Activated B cell treated with CpG ODN at 0.5 μM for 24 hours (primary cell): ENCODE measurements at regions not wholly inside any gene's neighbourhood (a gene's known extent, or its start where the extent isn't known, plus 50 kb on each side); places are given as distances from the start of the nearest gene placed in this dataset.
"Not testable (repeated sequence)": the region's sequence is repeated elsewhere in the genome, so short reads cannot be mapped to it uniquely, and the experiment has no call there.

ENCODE experiments used
- ATAC-seq: fragments of 200-7000 bp; cut with Tn5 transposase; one replicate; pipeline ENCODE4 v1.10.0; 2021; ENCODE audit warnings: low read depth, mild to moderate bottlenecking, moderate library complexity
- CTCF ChIA-PET: fragments of 350-600 bp; sonication (Branson Sonifier 250); formaldehyde crosslinking; loops from one replicate; lab custom pipeline; 2021; ENCODE audit warnings: antibody characterized with exemption; lab: Charles Lee
- POLR2A ChIA-PET: fragments of 350-600 bp; sonication (Branson Sonifier 250); formaldehyde crosslinking; loops from one replicate; lab custom pipeline; 2021; ENCODE audit warnings: antibody characterized with exemption; lab: Charles Lee
- DNase-seq: peaks from one replicate; pipeline ENCODE4 v3.0.0; 2022
- H3K27ac Mint-ChIP-seq: one replicate; pipeline ENCODE4 v1.8.0; 2020; ENCODE audit warnings: mixed read lengths
- H3K27me3 Mint-ChIP-seq: one replicate; pipeline ENCODE4 v1.8.0; 2021; ENCODE audit warnings: mixed read lengths
- H3K36me3 Mint-ChIP-seq: one replicate; pipeline ENCODE4 v1.8.0; 2021; ENCODE audit warnings: low read depth, mixed read lengths
- H3K4me1 Mint-ChIP-seq: one replicate; pipeline ENCODE4 v1.8.0; 2021; ENCODE audit warnings: mixed read lengths
- H3K4me3 Mint-ChIP-seq: one replicate; pipeline ENCODE4 v1.8.0; 2020; ENCODE audit warnings: mild to moderate bottlenecking, mixed read lengths
- H3K9me3 Mint-ChIP-seq: one replicate; pipeline ENCODE4 v1.8.0; 2020; ENCODE audit warnings: mixed read lengths
- intact Hi-C: fragments of 100-400 bp; cut with micrococcal nuclease; formaldehyde crosslinking; loops from one replicate; pipeline ENCODE4 v1.15.1; 2024
- TF ChIP-seq, protein P1 (sequence below): fragments of 200-600 bp; IDR thresholded peaks from one replicate; pipeline ENCODE4 v1.8.0; 2022; ENCODE audit warnings: antibody characterized with exemption, mild to moderate bottlenecking

DNA sequence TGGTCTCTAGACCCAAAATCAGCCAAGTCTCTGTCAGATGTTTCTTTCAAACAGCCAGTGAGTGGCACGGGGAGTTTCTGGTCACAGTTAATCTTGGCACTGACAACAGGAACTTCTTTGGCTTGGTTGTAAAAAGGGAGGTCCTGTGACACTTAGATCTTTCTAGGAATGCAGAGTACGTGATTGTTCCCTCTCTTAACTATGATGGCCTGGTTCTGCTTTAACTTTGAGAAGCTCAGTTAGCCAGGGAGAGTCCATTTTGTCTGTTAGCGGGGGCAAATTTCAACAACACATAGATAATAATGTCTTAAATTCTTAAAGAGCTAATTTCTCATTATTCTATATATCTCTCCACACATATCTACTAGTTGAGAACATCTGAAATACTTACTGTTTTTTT lies 344.5 kb upstream of the LRRTM4 start:
- H3K27ac Mint-ChIP-seq, result no peak overlapping the region
- no peak for DNase-seq
- TF ChIP-seq, protein P1, sequence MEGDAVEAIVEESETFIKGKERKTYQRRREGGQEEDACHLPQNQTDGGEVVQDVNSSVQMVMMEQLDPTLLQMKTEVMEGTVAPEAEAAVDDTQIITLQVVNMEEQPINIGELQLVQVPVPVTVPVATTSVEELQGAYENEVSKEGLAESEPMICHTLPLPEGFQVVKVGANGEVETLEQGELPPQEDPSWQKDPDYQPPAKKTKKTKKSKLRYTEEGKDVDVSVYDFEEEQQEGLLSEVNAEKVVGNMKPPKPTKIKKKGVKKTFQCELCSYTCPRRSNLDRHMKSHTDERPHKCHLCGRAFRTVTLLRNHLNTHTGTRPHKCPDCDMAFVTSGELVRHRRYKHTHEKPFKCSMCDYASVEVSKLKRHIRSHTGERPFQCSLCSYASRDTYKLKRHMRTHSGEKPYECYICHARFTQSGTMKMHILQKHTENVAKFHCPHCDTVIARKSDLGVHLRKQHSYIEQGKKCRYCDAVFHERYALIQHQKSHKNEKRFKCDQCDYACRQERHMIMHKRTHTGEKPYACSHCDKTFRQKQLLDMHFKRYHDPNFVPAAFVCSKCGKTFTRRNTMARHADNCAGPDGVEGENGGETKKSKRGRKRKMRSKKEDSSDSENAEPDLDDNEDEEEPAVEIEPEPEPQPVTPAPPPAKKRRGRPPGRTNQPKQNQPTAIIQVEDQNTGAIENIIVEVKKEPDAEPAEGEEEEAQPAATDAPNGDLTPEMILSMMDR, result no peak
- no peaks in the 10 kb centered on the region for H3K27me3 Mint-ChIP-seq
- no peaks in the 10 kb centered on the region for H3K4me1 Mint-ChIP-seq
- intact Hi-C loops, result no loop called here
- ChIA-PET POLR2A (no interaction called here), CTCF (no interaction called here)
- no peak for ATAC-seq
- no peak overlapping the region for H3K4me3 Mint-ChIP-seq
- no peaks in the 10 kb centered on the region for H3K36me3 Mint-ChIP-seq
- peaks cover under 1% of the 10 kb centered on the region for H3K9me3 Mint-ChIP-seq

DNA sequence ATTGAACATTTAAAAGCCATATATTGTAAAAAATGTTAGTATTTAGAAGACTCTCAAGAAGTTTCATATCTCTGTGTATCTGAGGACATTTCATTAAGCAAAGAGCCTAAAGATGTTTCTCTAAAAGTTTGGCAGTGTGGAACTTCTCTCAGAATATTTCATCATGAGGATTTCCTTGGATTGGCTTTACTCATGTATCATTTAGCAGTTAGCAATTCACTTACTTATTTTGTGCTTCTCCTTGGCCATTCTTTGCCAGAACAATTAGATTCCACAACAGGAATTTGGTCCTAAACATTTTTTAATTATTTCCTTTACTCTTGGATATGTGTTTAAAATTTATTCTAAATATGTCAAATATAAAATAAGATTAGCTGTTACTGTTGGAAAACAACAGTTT lies 345.0 kb upstream of the LRRTM4 start:
- Mint-ChIP-seq H3K9me3 (no peaks in the 10 kb centered on the region), H3K27ac (no peak overlapping the region), H3K4me1 (no peaks in the 10 kb centered on the region), H3K27me3 (no peaks in the 10 kb centered on the region), H3K4me3 (no peak overlapping the region), H3K36me3 (no peaks in the 10 kb centered on the region)
- ATAC-seq, result no peak
- no peak for DNase-seq
- TF ChIP-seq, protein P1, result no peak
- intact Hi-C loops, result no loop called here
- CTCF ChIA-PET, result no interaction called here
- POLR2A ChIA-PET, result no interaction called here

GRCh38 chr2:77873506-77873905 lies 351.3 kb upstream of the LRRTM4 start:
- Mint-ChIP-seq H3K36me3 (no peaks in the 10 kb centered on the region), H3K4me1 (no peaks in the 10 kb centered on the region), H3K4me3 (no peak overlapping the region), H3K27me3 (no peaks in the 10 kb centered on the region), H3K9me3 (no peaks in the 10 kb centered on the region), H3K27ac (no peak overlapping the region)
- TF ChIP-seq, protein P1, result no peak
- intact Hi-C loops, result no loop called here
- ChIA-PET POLR2A (no interaction called here), CTCF (no interaction called here)
- DNase-seq (no peak), ATAC-seq (no peak)

- POLR2A ChIA-PET, DNase-seq, H3K27me3 Mint-ChIP-seq, H3K36me3 Mint-ChIP-seq, H3K4me3 Mint-ChIP-seq, H3K9me3 Mint-ChIP-seq, CTCF ChIA-PET, ATAC-seq, intact Hi-C loops, H3K27ac Mint-ChIP-seq, H3K4me1 Mint-ChIP-seq: not testable (repeated sequence)
These were observed 378.0 kb upstream of the LRRTM4 start for GRCh38 chr2:77900211-77900610.

DNA sequence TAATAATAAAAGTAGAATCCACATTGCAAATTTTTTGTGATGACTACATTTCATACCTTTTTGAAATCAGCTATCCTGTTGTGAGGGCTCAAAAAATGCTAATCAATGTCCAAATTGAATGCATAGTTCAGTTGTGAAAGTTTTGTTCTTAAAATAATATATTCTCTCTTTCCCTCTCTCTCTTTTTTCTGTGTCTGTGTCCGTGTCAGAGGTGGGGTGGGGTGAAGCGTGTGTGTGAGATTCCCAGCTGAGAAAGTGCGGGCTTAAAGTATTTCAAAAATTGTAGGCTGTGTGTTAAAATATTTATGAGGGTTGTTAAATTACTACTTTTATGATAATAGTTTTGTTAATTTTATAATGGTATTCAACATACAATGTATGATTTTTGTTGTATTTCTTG lies 388.0 kb upstream of the LRRTM4 start:
- TF ChIP-seq, protein P1, result no peak
- CTCF ChIA-PET, result no interaction called here

GRCh38 chr2:77920838-77921366 lies 398.7 kb upstream of the LRRTM4 start:
- Mint-ChIP-seq H3K4me1 (no peaks in the 10 kb centered on the region), H3K27ac (no peak overlapping the region), H3K9me3 (peaks cover 8% of the 10 kb centered on the region), H3K36me3 (no peaks in the 10 kb centered on the region), H3K4me3 (no peak overlapping the region), H3K27me3 (no peaks in the 10 kb centered on the region)
- DNase-seq (no peak), ATAC-seq (no peak)
- ChIA-PET CTCF (no interaction called here), POLR2A (no interaction called here)
- intact Hi-C loops, result no loop called here
- TF ChIP-seq, protein P1, result no peak

More for the DNA sequence above, 388.0 kb upstream of the LRRTM4 start:
- DNase-seq (no peak), ATAC-seq (no peak)
- POLR2A ChIA-PET, result no interaction called here
- Mint-ChIP-seq H3K36me3 (no peaks in the 10 kb centered on the region), H3K27me3 (no peaks in the 10 kb centered on the region), H3K4me1 (no peaks in the 10 kb centered on the region), H3K9me3 (peaks cover 11% of the 10 kb centered on the region), H3K27ac (no peak overlapping the region), H3K4me3 (no peak overlapping the region)
- intact Hi-C loops, result no loop called here
